GM12875 (cell line): ENCODE measurements at regions not wholly inside any gene's neighbourhood (a gene's known extent, or its start where the extent isn't known, plus 50 kb on each side); places are given as distances from the start of the nearest gene placed in this dataset.

Experiments
- H3K4me3 ChIP-seq: one replicate; pipeline ENCODE4 v1.5.1; 2011; ENCODE audit warnings: low read depth, low read length, control low read depth
- TF ChIP-seq, protein P1 (sequence below): IDR thresholded peaks from 2 replicates; pipeline ENCODE4 v1.5.1; 2011; ENCODE audit warnings: low read depth, mild to moderate bottlenecking, control low read depth, inconsistent platforms, low read length, moderate library complexity, borderline replicate concordance; ENCODE audit not compliant: insufficient read depth

- H3K4me3 ChIP-seq: no peak overlapping the region
- TF ChIP-seq, protein P1, sequence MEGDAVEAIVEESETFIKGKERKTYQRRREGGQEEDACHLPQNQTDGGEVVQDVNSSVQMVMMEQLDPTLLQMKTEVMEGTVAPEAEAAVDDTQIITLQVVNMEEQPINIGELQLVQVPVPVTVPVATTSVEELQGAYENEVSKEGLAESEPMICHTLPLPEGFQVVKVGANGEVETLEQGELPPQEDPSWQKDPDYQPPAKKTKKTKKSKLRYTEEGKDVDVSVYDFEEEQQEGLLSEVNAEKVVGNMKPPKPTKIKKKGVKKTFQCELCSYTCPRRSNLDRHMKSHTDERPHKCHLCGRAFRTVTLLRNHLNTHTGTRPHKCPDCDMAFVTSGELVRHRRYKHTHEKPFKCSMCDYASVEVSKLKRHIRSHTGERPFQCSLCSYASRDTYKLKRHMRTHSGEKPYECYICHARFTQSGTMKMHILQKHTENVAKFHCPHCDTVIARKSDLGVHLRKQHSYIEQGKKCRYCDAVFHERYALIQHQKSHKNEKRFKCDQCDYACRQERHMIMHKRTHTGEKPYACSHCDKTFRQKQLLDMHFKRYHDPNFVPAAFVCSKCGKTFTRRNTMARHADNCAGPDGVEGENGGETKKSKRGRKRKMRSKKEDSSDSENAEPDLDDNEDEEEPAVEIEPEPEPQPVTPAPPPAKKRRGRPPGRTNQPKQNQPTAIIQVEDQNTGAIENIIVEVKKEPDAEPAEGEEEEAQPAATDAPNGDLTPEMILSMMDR: no peak
Measured at GRCh38 chr6:119726086-119726485, 376.5 kb upstream of the MAN1A1 start.

DNA sequence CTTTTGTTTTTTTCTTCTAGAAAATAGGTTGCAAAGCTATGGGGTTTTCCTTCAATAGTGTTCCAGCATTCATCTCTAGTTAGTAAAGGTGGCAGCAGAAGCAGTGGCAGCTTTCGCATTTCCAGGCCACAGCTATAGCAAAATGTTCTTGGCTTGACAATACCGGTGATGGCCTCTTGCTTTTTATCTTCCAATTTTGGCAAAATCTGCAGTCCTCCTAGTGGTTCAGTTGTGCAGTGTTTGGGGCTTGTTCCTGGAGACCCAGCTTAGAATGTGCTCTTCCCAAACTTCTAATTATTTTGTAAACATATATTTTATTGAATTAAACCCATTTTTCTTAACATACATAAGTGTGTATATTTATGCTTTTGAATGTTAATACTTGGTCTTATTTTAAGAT, 370.6 kb upstream of the MAN1A1 start:
- TF ChIP-seq, protein P1: peak; percentile 17; the same call in 1 of the 2 replicates
- H3K4me3 ChIP-seq: no peak overlapping the region

DNA sequence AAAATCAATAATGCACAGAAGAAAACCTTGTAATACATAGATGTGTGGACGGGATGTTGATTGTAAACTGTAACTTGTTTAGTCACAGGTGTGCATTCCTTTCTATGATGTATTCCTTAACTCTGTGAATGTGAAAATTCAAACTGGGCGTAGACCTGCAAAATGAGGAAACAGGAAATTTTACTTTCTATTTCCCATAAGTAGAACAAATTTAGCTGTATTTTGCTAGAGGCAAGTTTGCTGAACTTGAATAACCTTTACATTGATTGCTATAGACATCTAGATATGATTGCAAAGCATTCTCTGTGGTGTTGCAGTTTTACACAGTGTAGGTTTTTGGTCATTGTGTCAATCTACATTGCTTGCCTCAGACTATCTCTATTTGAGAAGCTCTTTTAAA, 368.4 kb upstream of the MAN1A1 start:
- no peak overlapping the region for H3K4me3 ChIP-seq
- TF ChIP-seq, protein P1: no peak

- TF ChIP-seq, protein P1: no peak
- H3K4me3 ChIP-seq: no peak overlapping the region
Measured at GRCh38 chr6:119716668-119717270, 367.2 kb upstream of the MAN1A1 start.

DNA sequence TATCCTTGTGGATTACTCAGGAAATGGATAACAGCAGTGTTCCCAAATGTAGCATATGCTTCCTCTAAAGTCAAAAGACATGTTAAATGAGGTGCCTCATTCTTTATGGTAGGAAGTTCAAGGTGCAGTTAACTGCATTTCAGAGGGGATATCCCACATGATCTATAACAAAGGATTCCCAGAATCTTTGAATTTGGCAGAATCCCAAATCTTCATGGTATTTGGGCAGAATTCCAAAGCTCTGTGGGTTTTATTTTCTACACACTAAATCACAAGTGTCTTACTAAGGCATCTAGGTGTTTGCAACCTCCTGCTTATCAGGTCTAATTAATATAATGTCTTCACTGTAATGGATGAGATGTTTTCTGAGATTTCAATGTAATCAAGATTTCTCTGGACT, 364.3 kb upstream of the MAN1A1 start:
- TF ChIP-seq, protein P1: no peak
- H3K4me3 ChIP-seq: no peak overlapping the region

- no peak overlapping the region for H3K4me3 ChIP-seq
- TF ChIP-seq, protein P1: no peak
Measured at GRCh38 chr6:119686644-119687043, 337.1 kb upstream of the MAN1A1 start.

GRCh38 chr6:119686240-119686639, 336.7 kb upstream of the MAN1A1 start:
- TF ChIP-seq, protein P1: no peak
- H3K4me3 ChIP-seq: no peak overlapping the region
